GM23338 (cell line): ENCODE measurements at regions not wholly inside any gene's neighbourhood (a gene's known extent, or its start where the extent isn't known, plus 50 kb on each side); places are given as distances from the start of the nearest gene placed in this dataset.

Source experiments
- ATAC-seq: fragments of 200-7000 bp; cut with Tn5 transposase; 3 replicates; pipeline ENCODE4 v1.9.1; 2020
- DNase-seq: peaks from one replicate; pipeline ENCODE4 v3.0.0-alpha.2; 2015; ENCODE audit warnings: low spot score
- H2AFZ ChIP-seq: fragments of 200-600 bp; sonication (generic); 2 replicates; pipeline ENCODE4 v1.8.0; 2016; ENCODE audit warnings: antibody characterized with exemption, mild to moderate bottlenecking, moderate library complexity
- H3F3A ChIP-seq: fragments of 200-600 bp; sonication (generic); replicated peaks from 2 replicates; pipeline ENCODE4 v1.8.0; 2017; ENCODE audit warnings: antibody characterized with exemption, mixed run types, low read depth
- H3K27ac ChIP-seq: fragments of 200-600 bp; sonication (generic); 2 replicates; pipeline ENCODE4 v1.6.1; 2016; ENCODE audit warnings: low read depth
- H3K27me3 ChIP-seq: fragments of 200-600 bp; sonication (generic); 2 replicates; pipeline ENCODE4 v1.8.0; 2016; ENCODE audit warnings: mild to moderate bottlenecking, mixed run types, moderate library complexity; ENCODE audit not compliant: insufficient read depth
- H3K36me3 ChIP-seq: fragments of 200-600 bp; sonication (generic); 2 replicates; pipeline ENCODE4 v1.8.0; 2016; ENCODE audit warnings: mild to moderate bottlenecking; ENCODE audit not compliant: insufficient read depth
- H3K4me1 ChIP-seq: fragments of 200-600 bp; sonication (generic); 2 replicates; pipeline ENCODE4 v1.8.0; 2016; ENCODE audit warnings: mild to moderate bottlenecking, moderate library complexity; ENCODE audit not compliant: insufficient read depth
- H3K4me2 ChIP-seq: fragments of 200-600 bp; sonication (generic); 2 replicates; pipeline ENCODE4 v1.7.1; 2017; ENCODE audit warnings: mixed run types
- H3K4me3 ChIP-seq: fragments of 200-600 bp; sonication (generic); 2 replicates; pipeline ENCODE4 v1.6.1; 2016; ENCODE audit warnings: mixed run types
- H3K79me2 ChIP-seq: fragments of 200-600 bp; sonication (generic); replicated peaks from 2 replicates; pipeline ENCODE4 v1.8.0; 2017; ENCODE audit warnings: mild to moderate bottlenecking; ENCODE audit not compliant: insufficient read depth
- H3K9me2 ChIP-seq: fragments of 200-600 bp; sonication (generic); 2 replicates; pipeline ENCODE4 v1.8.0; 2017; ENCODE audit not compliant: insufficient read depth
- H4K20me1 ChIP-seq: fragments of 200-600 bp; sonication (generic); replicated peaks from 2 replicates; pipeline ENCODE4 v1.8.0; 2017; ENCODE audit warnings: mild to moderate bottlenecking; ENCODE audit not compliant: insufficient read depth
- H3K27ac Mint-ChIP-seq: 2 replicates; pipeline ENCODE4 v1.8.0; 2020; ENCODE audit warnings: inconsistent platforms, mild to moderate bottlenecking, moderate library complexity, mixed read lengths
- H3K27me3 Mint-ChIP-seq: 3 replicates; pipeline ENCODE4 v1.8.0; 2022; ENCODE audit warnings: low read depth, mild to moderate bottlenecking, moderate library complexity, mixed read lengths, inconsistent platforms; ENCODE audit not compliant: insufficient read depth, poor library complexity
- H3K36me3 Mint-ChIP-seq: 3 replicates; pipeline ENCODE4 v1.8.0; 2021; ENCODE audit warnings: low read depth, mild to moderate bottlenecking, inconsistent platforms, moderate library complexity, mixed read lengths
- H3K4me1 Mint-ChIP-seq: 3 replicates; pipeline ENCODE4 v1.8.0; 2020; ENCODE audit warnings: mild to moderate bottlenecking, inconsistent platforms, mixed read lengths
- H3K4me3 Mint-ChIP-seq: 3 replicates; pipeline ENCODE4 v1.8.0; 2021; ENCODE audit warnings: moderate library complexity, mild to moderate bottlenecking, inconsistent platforms, mixed read lengths
- H3K9me3 Mint-ChIP-seq: 3 replicates; pipeline ENCODE4 v1.8.0; 2020; ENCODE audit warnings: moderate library complexity, mild to moderate bottlenecking, inconsistent platforms, mixed read lengths
- CREB1 ChIP-seq: fragments of 250-450 bp; sonication (Bioruptor Pico); IDR thresholded peaks from 2 replicates; pipeline ENCODE4 v1.5.0; 2020; ENCODE audit warnings: low read depth, mild to moderate bottlenecking, moderate library complexity
- EZH2phosphoT487 ChIP-seq: fragments of 200-600 bp; sonication (generic); IDR thresholded peaks from one replicate; pipeline ENCODE4 v1.8.1; 2018; ENCODE audit warnings: antibody characterized with exemption; ENCODE audit not compliant: unreplicated experiment
- JUNB ChIP-seq: IDR thresholded peaks from one replicate; pipeline ENCODE4 v1.6.1; 2016; ENCODE audit warnings: antibody characterized with exemption; ENCODE audit not compliant: unreplicated experiment
- NANOG ChIP-seq: IDR thresholded peaks from 2 replicates; pipeline ENCODE4 v1.6.1; 2016; ENCODE audit warnings: antibody characterized with exemption, borderline replicate concordance
- POLR2AphosphoS5 ChIP-seq: IDR thresholded peaks from 2 replicates; pipeline ENCODE4 v1.6.1; 2016; ENCODE audit warnings: antibody characterized with exemption, low read depth
- ZNF331 ChIP-seq: fragments of 250-450 bp; sonication (Bioruptor Pico); IDR thresholded peaks from 2 replicates; pipeline ENCODE4 v1.5.0; 2020; ENCODE audit warnings: low read depth, mild to moderate bottlenecking, moderate library complexity
- TF ChIP-seq, protein P1 (sequence below): IDR thresholded peaks from one replicate; pipeline ENCODE4 v1.6.1; 2018; ENCODE audit warnings: antibody characterized with exemption; ENCODE audit not compliant: unreplicated experiment
- TF ChIP-seq, protein P2 (sequence below), 2 experiments: fragments of 200-600 bp in 1 of 2; sonication (generic) in 1 of 2; conservative IDR thresholded peaks; 2 replicates each; pipeline versions ENCODE4 v1.5.1 to v1.6.1; 2016 to 2017; ENCODE audit warnings: antibody characterized with exemption in 2 of 2, low read depth in 2 of 2, mild to moderate bottlenecking in 2 of 2, moderate library complexity in 1 of 2
- TF ChIP-seq, protein P3 (sequence below): IDR thresholded peaks from 2 replicates; pipeline ENCODE4 v1.6.1; 2016; ENCODE audit warnings: antibody characterized with exemption

DNA sequence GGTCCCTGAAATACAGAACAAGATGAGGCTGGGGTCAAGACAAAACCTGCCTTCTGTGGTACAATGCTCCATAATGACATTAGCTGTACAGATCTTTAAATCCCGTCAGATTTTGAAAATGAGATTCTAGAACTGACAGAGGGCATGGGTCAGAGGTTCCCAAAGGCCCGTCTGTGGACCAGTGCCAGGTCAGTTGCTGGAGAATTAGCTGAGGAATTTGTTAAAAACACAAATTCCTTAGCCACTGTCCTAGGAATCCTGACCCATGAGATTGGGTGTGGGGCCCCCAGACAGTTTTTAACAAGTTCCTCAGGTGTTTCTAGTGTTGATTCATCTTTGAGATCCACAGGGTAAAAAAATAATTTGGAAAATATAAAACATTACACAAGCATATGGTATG lies 97.0 kb downstream of the SIPA1L2 start (continued):
- TF ChIP-seq, protein P1, sequence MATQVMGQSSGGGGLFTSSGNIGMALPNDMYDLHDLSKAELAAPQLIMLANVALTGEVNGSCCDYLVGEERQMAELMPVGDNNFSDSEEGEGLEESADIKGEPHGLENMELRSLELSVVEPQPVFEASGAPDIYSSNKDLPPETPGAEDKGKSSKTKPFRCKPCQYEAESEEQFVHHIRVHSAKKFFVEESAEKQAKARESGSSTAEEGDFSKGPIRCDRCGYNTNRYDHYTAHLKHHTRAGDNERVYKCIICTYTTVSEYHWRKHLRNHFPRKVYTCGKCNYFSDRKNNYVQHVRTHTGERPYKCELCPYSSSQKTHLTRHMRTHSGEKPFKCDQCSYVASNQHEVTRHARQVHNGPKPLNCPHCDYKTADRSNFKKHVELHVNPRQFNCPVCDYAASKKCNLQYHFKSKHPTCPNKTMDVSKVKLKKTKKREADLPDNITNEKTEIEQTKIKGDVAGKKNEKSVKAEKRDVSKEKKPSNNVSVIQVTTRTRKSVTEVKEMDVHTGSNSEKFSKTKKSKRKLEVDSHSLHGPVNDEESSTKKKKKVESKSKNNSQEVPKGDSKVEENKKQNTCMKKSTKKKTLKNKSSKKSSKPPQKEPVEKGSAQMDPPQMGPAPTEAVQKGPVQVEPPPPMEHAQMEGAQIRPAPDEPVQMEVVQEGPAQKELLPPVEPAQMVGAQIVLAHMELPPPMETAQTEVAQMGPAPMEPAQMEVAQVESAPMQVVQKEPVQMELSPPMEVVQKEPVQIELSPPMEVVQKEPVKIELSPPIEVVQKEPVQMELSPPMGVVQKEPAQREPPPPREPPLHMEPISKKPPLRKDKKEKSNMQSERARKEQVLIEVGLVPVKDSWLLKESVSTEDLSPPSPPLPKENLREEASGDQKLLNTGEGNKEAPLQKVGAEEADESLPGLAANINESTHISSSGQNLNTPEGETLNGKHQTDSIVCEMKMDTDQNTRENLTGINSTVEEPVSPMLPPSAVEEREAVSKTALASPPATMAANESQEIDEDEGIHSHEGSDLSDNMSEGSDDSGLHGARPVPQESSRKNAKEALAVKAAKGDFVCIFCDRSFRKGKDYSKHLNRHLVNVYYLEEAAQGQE, result no peak
- no peak for TF ChIP-seq ZNF331 (CRISPR knock-in tag)
- TF ChIP-seq, protein P2, sequence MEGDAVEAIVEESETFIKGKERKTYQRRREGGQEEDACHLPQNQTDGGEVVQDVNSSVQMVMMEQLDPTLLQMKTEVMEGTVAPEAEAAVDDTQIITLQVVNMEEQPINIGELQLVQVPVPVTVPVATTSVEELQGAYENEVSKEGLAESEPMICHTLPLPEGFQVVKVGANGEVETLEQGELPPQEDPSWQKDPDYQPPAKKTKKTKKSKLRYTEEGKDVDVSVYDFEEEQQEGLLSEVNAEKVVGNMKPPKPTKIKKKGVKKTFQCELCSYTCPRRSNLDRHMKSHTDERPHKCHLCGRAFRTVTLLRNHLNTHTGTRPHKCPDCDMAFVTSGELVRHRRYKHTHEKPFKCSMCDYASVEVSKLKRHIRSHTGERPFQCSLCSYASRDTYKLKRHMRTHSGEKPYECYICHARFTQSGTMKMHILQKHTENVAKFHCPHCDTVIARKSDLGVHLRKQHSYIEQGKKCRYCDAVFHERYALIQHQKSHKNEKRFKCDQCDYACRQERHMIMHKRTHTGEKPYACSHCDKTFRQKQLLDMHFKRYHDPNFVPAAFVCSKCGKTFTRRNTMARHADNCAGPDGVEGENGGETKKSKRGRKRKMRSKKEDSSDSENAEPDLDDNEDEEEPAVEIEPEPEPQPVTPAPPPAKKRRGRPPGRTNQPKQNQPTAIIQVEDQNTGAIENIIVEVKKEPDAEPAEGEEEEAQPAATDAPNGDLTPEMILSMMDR (conservative IDR thresholded peaks at IDR 0.05; ENCODE audit: low read depth in 2 of 2), result no peak

DNA sequence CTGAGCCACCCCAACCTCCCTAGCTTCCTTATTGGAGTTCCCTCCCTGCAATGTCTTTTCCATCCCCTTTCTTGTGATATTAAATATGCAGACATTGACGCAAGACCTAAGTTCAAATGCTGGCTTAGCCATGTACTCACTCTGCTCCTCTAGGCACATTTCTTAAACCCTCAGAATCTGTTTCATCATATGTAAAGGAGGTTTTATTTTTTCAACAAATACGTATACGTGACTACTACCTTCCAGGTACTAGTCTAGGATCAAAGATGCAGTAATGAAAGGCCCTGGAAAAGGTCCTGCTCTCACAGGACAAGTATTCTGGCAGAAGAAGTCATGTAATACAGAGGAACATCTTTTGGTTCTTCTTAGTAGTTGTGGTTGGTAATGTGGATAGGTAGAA lies 98.6 kb downstream of the SIPA1L2 start:
- ATAC-seq (no peak), DNase-seq (no peak)
- H3K9me3 Mint-ChIP-seq, result no peaks in the 10 kb centered on the region
- no peak overlapping the region for H3K27ac Mint-ChIP-seq
- H3K27ac ChIP-seq, result no peak overlapping the region
- no peak overlapping the region for H3K4me3 Mint-ChIP-seq
- H3K4me2 ChIP-seq, result no peak overlapping the region
- H3K4me1 Mint-ChIP-seq, result peaks cover 7% of the 10 kb centered on the region; the same call in 2 of the 3 replicates
- no peaks in the 10 kb centered on the region for H3F3A ChIP-seq
- no peaks in the 10 kb centered on the region for H3K79me2 ChIP-seq
- H3K27me3 Mint-ChIP-seq, result no peaks in the 10 kb centered on the region
- H2AFZ ChIP-seq, result no peak overlapping the region
- TF ChIP-seq ZNF331 (CRISPR knock-in tag), result no peak
- TF ChIP-seq, protein P3, sequence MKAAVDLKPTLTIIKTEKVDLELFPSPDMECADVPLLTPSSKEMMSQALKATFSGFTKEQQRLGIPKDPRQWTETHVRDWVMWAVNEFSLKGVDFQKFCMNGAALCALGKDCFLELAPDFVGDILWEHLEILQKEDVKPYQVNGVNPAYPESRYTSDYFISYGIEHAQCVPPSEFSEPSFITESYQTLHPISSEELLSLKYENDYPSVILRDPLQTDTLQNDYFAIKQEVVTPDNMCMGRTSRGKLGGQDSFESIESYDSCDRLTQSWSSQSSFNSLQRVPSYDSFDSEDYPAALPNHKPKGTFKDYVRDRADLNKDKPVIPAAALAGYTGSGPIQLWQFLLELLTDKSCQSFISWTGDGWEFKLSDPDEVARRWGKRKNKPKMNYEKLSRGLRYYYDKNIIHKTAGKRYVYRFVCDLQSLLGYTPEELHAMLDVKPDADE, result no peak
- TF ChIP-seq, protein P2 (conservative IDR thresholded peaks at IDR 0.05; ENCODE audit: low read depth in 2 of 2), result no peak
- TF ChIP-seq EZH2phosphoT487, result no peak
- TF ChIP-seq JUNB, result no peak
- no peak for TF ChIP-seq NANOG
- TF ChIP-seq POLR2AphosphoS5, result no peak
- no peak for TF ChIP-seq CREB1 (CRISPR knock-in tag)
- H3K36me3 ChIP-seq, result no peaks in the 10 kb centered on the region
- no peaks in the 10 kb centered on the region for H3K4me1 ChIP-seq
- H3K4me3 ChIP-seq, result no peak overlapping the region
- H3K27me3 ChIP-seq, result no peaks in the 10 kb centered on the region
- H4K20me1 ChIP-seq, result no peaks in the 10 kb centered on the region; the same call in none of the 2 replicates
- H3K9me2 ChIP-seq, result no peaks in the 10 kb centered on the region
- H3K36me3 Mint-ChIP-seq, result no peaks in the 10 kb centered on the region
